GM23248 (cell line): ENCODE measurements at regions not wholly inside any gene's neighbourhood (a gene's known extent, or its start where the extent isn't known, plus 50 kb on each side); places are given as distances from the start of the nearest gene placed in this dataset.

Experiments used
- DNase-seq: peaks from one replicate; pipeline ENCODE4 v3.0.0-alpha.2; 2015
- H2AFZ ChIP-seq: fragments of 200-600 bp; sonication (generic); 2 replicates; pipeline ENCODE4 v1.6.1; 2016; ENCODE audit warnings: antibody characterized with exemption
- H3F3A ChIP-seq: fragments of 200-600 bp; sonication (generic); 2 replicates; pipeline ENCODE4 v1.6.1; 2016; ENCODE audit warnings: mild to moderate bottlenecking, antibody characterized with exemption, mixed run types; ENCODE audit not compliant: insufficient read depth
- H3K27ac ChIP-seq: fragments of 200-600 bp; sonication (generic); 2 replicates; pipeline ENCODE4 v1.5.1; 2016; ENCODE audit warnings: mild to moderate bottlenecking
- H3K27me3 ChIP-seq: fragments of 200-600 bp; sonication (generic); replicated peaks from 2 replicates; pipeline ENCODE4 v1.6.1; 2016; ENCODE audit warnings: mild to moderate bottlenecking; ENCODE audit not compliant: insufficient read depth
- H3K36me3 ChIP-seq: fragments of 200-600 bp; sonication (generic); 2 replicates; pipeline ENCODE4 v1.6.1; 2016; ENCODE audit warnings: low read depth, mild to moderate bottlenecking
- H3K4me1 ChIP-seq: fragments of 200-600 bp; sonication (generic); 2 replicates; pipeline ENCODE4 v1.6.1; 2016; ENCODE audit warnings: mild to moderate bottlenecking; ENCODE audit not compliant: insufficient read depth
- H3K4me2 ChIP-seq: fragments of 200-600 bp; sonication (generic); one replicate; pipeline ENCODE4 v1.6.1; 2016; ENCODE audit warnings: mild to moderate bottlenecking; ENCODE audit not compliant: unreplicated experiment
- H3K4me3 ChIP-seq: fragments of 200-600 bp; sonication (generic); 2 replicates; pipeline ENCODE4 v1.5.1; 2016; ENCODE audit warnings: mild to moderate bottlenecking
- H3K79me2 ChIP-seq: fragments of 200-600 bp; sonication (generic); 2 replicates; pipeline ENCODE4 v1.6.1; 2016; ENCODE audit warnings: mild to moderate bottlenecking; ENCODE audit not compliant: insufficient read depth
- H3K9ac ChIP-seq: fragments of 200-600 bp; sonication (generic); 2 replicates; pipeline ENCODE4 v1.6.1; 2016; ENCODE audit warnings: mild to moderate bottlenecking
- H3K9me2 ChIP-seq: fragments of 200-600 bp; sonication (generic); 2 replicates; pipeline ENCODE4 v1.6.1; 2016; ENCODE audit warnings: mixed run types, mild to moderate bottlenecking, moderate library complexity; ENCODE audit not compliant: insufficient read depth
- H3K9me3 ChIP-seq: fragments of 200-600 bp; sonication (generic); one replicate; pipeline ENCODE4 v1.6.1; 2017; ENCODE audit warnings: low read depth
- H4K20me1 ChIP-seq: fragments of 200-600 bp; sonication (generic); 2 replicates; pipeline ENCODE4 v1.6.0; 2016; ENCODE audit not compliant: insufficient read depth
- EZH2 ChIP-seq: fragments of 200-600 bp; sonication (generic); IDR thresholded peaks from 2 replicates; pipeline ENCODE4 v1.6.1; 2018; ENCODE audit warnings: antibody characterized with exemption, mild to moderate bottlenecking; ENCODE audit not compliant: insufficient read depth, poor library complexity, severe bottlenecking
- EZH2phosphoT487 ChIP-seq: fragments of 200-600 bp; sonication (generic); IDR thresholded peaks from 2 replicates; pipeline ENCODE4 v1.6.1; 2018; ENCODE audit warnings: antibody characterized with exemption, moderate library complexity, mild to moderate bottlenecking, low read depth; ENCODE audit not compliant: insufficient read depth
- WGBS, 2 experiments: methylation state at CpG; one replicate each; pipeline ENCODE4 v1.1.6; 2015 to 2017; ENCODE audit warnings: low lambda C conversion rate in 2 of 2, low coverage in 1 of 2; ENCODE audit errors: missing lambda C conversion rate in 2 of 2; 5-methylcytosine and 5-hydroxymethylcytosine counted together
- in situ Hi-C: fragments of 300-500 bp; cut with MboI; formaldehyde crosslinking; loops from 2 replicates; pipeline ENCODE4 v1.15.0; 2020

GRCh38 chr3:30438126-30438525 lies 168.3 kb upstream of the TGFBR2 start:
- no peak overlapping the region for H3K9ac ChIP-seq
- no peaks in the 10 kb centered on the region for H3K9me3 ChIP-seq
- H3K9me2 ChIP-seq, result no peaks in the 10 kb centered on the region
- WGBS, 2 experiments, result 97 to 98% methylated on average over 2 of the region's 2 CpGs
- no peak overlapping the region for H3K4me3 ChIP-seq
- H3K27me3 ChIP-seq, result no peaks in the 10 kb centered on the region
- no peaks in the 10 kb centered on the region for H4K20me1 ChIP-seq
- H3K4me1 ChIP-seq, result peaks cover 37% of the 10 kb centered on the region
- TF ChIP-seq EZH2, result no peak
- TF ChIP-seq EZH2phosphoT487, result no peak
- in situ Hi-C loops, result no loop called here
- no peaks in the 10 kb centered on the region for H3K36me3 ChIP-seq
- H3F3A ChIP-seq, result peaks cover 19% of the 10 kb centered on the region
- no peaks in the 10 kb centered on the region for H3K79me2 ChIP-seq
- H3K27ac ChIP-seq, result no peak overlapping the region
- no peak for DNase-seq
- no peak overlapping the region for H2AFZ ChIP-seq
- H3K4me2 ChIP-seq, result no peak overlapping the region

- Histone ChIP-seq H3K4me2 (no peak overlapping the region), H3K27ac (no peak overlapping the region), H4K20me1 (no peaks in the 10 kb centered on the region), H3K9me3 (no peaks in the 10 kb centered on the region), H3K4me3 (no peak overlapping the region), H3F3A (peaks cover 19% of the 10 kb centered on the region), H3K36me3 (no peaks in the 10 kb centered on the region), H3K9ac (no peak overlapping the region), H2AFZ (no peak overlapping the region), H3K79me2 (no peaks in the 10 kb centered on the region), H3K27me3 (no peaks in the 10 kb centered on the region), H3K4me1 (peaks cover 37% of the 10 kb centered on the region), H3K9me2 (no peaks in the 10 kb centered on the region)
- in situ Hi-C loops, result no loop called here
- TF ChIP-seq EZH2phosphoT487, result no peak
- TF ChIP-seq EZH2, result no peak
- no peak for DNase-seq
- WGBS, 2 experiments, result 90 to 94% methylated on average over 9 of the region's 9 CpGs
Measured at GRCh38 chr3:30439451-30440053, 166.8 kb upstream of the TGFBR2 start.

- Histone ChIP-seq H3K79me2 (no peaks in the 10 kb centered on the region), H3K36me3 (no peaks in the 10 kb centered on the region), H3K4me2 (no peak overlapping the region), H3F3A (peaks cover 19% of the 10 kb centered on the region), H3K9ac (no peak overlapping the region), H3K9me2 (no peaks in the 10 kb centered on the region), H3K4me3 (no peak overlapping the region), H3K27me3 (no peaks in the 10 kb centered on the region), H2AFZ (no peak overlapping the region), H3K9me3 (no peaks in the 10 kb centered on the region), H4K20me1 (no peaks in the 10 kb centered on the region), H3K4me1 (peaks cover 37% of the 10 kb centered on the region), H3K27ac (no peak overlapping the region)
- no peak for TF ChIP-seq EZH2
- peak; percentile 24 for DNase-seq
- in situ Hi-C loops, result no loop called here
- WGBS, 2 experiments, result 34 to 44% methylated on average over 2 of the region's 2 CpGs
Measured at GRCh38 chr3:30440147-30440604, 166.2 kb upstream of the TGFBR2 start.

- Histone ChIP-seq H3K4me1 (peaks cover 31% of the 10 kb centered on the region), H3K9me3 (no peaks in the 10 kb centered on the region), H3K4me2 (no peak overlapping the region), H2AFZ (no peak overlapping the region), H3K36me3 (no peaks in the 10 kb centered on the region), H3F3A (peaks cover 13% of the 10 kb centered on the region), H3K9ac (no peak overlapping the region), H4K20me1 (no peaks in the 10 kb centered on the region), H3K4me3 (no peak overlapping the region), H3K27me3 (no peaks in the 10 kb centered on the region), H3K79me2 (no peaks in the 10 kb centered on the region), H3K27ac (no peak overlapping the region), H3K9me2 (no peaks in the 10 kb centered on the region)
- DNase-seq, result no peak
- WGBS, 2 experiments, result 82 to 86% methylated on average over 3 of the region's 3 CpGs
- TF ChIP-seq EZH2phosphoT487 (no peak), EZH2 (no peak)
- in situ Hi-C loops, result no loop called here
Measured at GRCh38 chr3:30440880-30441279, 165.5 kb upstream of the TGFBR2 start.
